GM12874 (cell line): ENCODE measurements at regions not wholly inside any gene's neighbourhood (a gene's known extent, or its start where the extent isn't known, plus 50 kb on each side); places are given as distances from the start of the nearest gene placed in this dataset.

Source experiments
- CTCF ChIP-seq: IDR thresholded peaks from 2 replicates; pipeline ENCODE4 v1.5.1; 2011; ENCODE audit warnings: low read depth, mild to moderate bottlenecking, control low read depth, low read length, moderate library complexity; ENCODE audit not compliant: insufficient read depth

GRCh38 chr14:59004012-59004411 lies 184.5 kb upstream of the DAAM1 start:
- no peak for TF ChIP-seq CTCF

- no peak for TF ChIP-seq CTCF
Measured at GRCh38 chr14:59009967-59010366, 178.5 kb upstream of the DAAM1 start.

DNA sequence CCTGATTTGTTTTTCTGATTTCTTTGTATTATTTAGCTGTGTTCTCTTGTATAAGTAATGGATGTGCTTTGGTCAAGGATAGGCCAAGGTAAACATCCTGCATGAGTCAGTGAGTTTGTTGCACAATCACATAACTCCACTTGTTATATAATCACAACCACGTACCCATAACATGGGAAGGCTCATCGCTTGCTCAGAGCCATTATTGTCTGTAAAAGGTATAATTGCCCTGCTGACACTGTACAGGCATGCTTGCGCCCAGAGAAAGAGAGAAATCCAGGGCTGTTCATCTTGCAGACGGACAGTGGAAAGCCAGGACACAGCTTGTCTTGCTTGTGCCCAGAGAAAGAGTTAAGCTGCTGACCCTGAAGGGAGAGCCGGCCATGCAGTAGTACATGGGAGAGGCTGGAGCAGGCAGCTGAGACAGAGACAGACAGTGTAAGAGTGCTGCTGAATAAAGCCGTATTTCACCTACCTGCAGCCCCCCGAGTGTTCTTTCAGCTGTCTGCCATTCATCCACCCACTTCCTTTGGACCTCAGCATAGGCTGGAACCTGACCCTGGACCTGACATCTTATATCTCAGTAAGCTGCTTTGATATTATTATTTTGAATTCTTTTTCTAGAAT lies 174.7 kb upstream of the DAAM1 start:
- TF ChIP-seq CTCF: no peak

GRCh38 chr14:59015482-59015881 lies 173.0 kb upstream of the DAAM1 start:
- no peak for TF ChIP-seq CTCF

GRCh38 chr14:59017285-59017965 lies 171.0 kb upstream of the DAAM1 start:
- TF ChIP-seq CTCF: no peak

DNA sequence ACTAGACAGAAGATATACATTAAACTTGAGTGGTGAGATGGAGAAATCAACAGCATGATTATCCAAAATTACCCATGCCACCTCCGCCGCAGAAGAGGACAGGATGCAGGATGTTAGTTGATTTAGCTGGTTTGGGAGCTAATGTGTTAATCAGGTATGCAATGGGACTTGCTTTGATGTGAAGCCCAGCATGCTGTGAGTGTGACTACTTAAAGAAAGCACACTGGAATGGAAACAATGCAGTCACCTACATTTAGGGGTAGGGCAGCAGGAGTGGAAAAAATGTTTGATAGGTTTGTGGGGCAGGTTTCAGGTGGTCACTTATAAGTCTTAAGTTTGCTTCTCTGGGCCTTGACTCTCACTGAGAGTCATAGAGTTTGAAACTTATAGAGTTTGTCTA lies 170.0 kb upstream of the DAAM1 start:
- no peak for TF ChIP-seq CTCF

DNA sequence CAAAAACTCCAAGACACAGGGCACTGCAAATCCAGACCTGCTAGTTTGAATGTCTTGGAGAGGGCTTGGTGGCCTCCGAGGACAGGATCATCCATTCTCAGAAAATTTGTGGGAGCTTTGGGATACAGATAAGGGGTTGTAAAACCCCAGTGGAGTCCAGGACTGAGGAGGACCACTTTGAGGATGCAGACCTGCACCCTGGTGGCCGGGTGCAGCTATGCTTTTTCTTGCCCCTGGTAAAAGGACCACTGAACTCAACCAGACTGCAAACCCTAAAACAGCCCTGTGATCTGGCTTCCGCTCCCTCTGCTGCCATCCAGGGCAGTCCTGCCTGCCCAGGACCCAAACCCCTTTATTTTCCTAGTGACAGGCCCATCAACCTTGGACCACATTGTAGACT lies 169.5 kb upstream of the DAAM1 start:
- TF ChIP-seq CTCF: peak; percentile 43
